Right renal pelvis (tissue), 4 donors: ENCODE measurements at regions not wholly inside any gene's neighbourhood (a gene's known extent, or its start where the extent isn't known, plus 50 kb on each side); places are given as distances from the start of the nearest gene placed in this dataset.

ENCODE experiments used
- DNase-seq, 4 donors: peaks; one replicate each; pipeline ENCODE4 v3.0.0-alpha.2; 2013; ENCODE audit warnings: low read depth in 4 of 4, low spot score in 3 of 4, missing footprints in 1 of 4

- no peak for DNase-seq
Observed at GRCh38 chr12:102730996-102731395, 186.0 kb downstream of the PAH start.

GRCh38 chr12:102728506-102729242 is 188.4 kb downstream of the PAH start:
- DNase-seq = no peak

- DNase-seq = no peak
Observed at GRCh38 chr12:102726686-102727085, 190.4 kb downstream of the PAH start.

DNA sequence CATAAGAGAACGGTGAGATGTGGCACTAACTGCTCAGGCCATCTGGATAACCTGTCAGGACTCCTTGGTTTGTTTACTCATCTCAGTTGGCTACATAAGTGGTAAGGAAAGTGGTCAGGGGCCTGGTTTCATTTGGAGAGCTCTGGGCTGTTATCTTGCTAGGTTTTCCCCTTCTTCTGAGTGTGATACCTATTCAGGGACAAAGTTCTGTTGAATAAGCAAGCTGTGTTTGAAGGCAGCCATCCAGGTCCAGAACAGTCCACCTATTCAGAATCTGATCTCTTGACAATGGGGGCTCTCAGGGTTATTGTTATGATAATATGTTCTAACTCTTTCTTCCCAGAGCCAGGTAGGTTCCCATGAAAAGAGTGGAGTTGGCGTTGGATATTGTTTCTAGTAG is 194.9 kb downstream of the PAH start:
- DNase-seq = no peak

DNA sequence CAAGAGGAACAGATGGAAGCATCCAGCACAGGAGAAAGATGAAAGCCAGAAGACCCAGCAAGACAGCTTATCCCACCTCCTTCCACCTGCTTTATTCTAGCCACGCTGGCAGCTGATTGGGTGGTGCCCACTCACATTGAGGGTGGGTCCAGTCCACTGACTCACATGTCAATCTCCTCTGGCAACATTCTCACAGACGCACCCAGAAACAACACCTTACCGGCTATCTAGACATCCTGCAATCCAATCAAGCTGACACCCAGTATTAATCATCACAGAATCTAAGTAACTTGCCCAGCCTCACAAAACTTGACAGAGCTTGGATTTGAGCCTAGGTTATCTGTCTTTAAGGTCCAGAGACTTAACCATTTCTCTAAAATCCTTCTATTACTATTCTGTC is 208.9 kb downstream of the PAH start:
- no peak for DNase-seq

DNA sequence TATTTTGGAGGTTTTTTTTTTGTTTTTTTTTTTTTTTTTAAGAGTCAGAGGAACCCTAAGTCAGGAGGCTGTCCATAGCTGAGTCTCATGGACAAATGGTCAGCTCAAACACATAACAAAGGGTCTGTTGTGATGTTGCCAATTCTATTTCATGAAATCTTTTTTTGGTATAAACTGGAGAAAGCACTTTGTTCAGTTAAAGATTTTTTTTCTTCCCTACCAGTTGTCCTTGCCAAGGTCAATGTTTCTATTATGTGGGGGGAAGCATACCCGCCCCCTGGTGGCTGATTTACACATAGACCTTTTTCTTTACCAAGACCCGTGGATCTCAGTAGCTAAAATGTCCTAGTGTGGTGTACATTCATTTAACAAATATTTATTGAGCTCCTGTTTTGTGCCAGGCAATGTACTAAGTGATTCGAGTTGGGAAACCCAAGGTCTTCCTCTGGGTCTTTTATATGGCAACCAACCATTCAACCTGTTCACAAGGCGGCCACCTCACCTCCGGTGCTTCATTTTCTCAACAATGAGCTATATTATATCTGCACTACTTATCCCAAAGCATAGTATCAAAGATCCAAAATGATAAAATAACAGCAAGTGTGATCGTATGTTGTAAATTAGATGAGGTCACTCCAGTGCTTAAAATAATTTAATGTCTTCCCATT is 214.5 kb downstream of the PAH start:
- peak in 3 of 4 donors; percentile 11 to 20 (median 20) for DNase-seq

DNA sequence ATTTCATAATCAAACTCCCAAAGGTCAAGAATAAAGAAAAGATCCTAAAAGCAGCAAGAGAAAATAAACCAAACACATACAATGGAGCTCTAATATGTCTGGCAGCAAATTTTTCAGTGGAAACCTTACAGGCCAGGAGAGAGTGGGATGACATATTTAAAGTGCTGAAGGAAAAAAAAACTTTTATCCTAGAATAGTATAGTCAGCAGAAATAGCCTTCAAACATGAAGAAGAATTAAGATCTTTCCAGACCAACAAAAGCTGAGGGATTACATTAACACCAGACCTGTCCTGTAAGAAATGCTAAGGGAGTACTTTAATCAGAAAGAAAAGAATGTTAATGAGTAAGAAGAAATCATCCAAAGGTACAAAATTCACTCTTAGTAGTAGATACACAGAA is 215.7 kb upstream of the IGF1 start:
- no peak for DNase-seq

- DNase-seq = no peak
Observed at GRCh38 chr12:102694903-102695302, 214.5 kb upstream of the IGF1 start.

- no peak for DNase-seq
Observed at GRCh38 chr12:102691773-102692555, 211.6 kb upstream of the IGF1 start.

- DNase-seq = no peak
Observed at GRCh38 chr12:102690253-102690652, 209.9 kb upstream of the IGF1 start.

- no peak for DNase-seq
Observed at GRCh38 chr12:102689701-102690100, 209.3 kb upstream of the IGF1 start.

DNA sequence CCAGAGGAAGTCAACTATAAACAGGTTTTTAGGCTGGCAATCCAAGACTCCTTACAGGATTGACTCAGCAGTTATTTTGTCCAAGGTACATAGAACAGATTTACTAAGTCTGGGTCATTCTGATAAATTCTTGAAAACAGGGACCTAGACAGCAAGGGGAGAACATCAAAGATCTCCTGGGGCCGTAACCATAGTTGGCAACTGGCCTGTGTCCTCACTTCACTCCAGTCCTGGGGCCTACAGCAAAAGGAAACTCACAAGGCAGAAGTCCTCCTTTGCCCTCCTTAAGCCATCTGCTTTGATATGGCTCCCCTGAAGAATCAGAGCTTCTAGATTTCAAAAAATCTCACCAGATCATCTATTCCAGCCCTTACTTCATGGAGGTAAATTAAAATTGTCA is 207.2 kb upstream of the IGF1 start:
- DNase-seq = no peak

DNA sequence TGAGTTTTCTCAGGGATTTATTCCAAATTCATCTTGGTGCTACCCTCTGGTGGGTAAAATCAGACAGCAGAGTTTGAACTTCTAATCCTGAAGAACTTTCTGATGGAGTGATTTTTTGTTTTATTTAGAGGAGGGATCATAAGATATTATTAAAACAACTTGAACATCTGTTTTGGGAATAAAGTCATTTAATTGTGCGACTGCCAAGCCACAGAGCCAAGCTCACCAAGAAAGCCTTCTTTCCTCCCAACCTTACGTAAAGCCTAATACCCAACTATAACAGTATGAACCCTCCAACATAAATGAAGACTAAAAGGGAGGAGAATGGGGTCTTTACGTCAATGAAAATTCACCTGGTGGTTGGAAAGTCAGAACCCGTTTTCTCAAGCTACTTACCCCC is 205.5 kb upstream of the IGF1 start:
- no peak for DNase-seq

- no peak for DNase-seq
Observed at GRCh38 chr12:102685172-102685571, 204.8 kb upstream of the IGF1 start.

DNA sequence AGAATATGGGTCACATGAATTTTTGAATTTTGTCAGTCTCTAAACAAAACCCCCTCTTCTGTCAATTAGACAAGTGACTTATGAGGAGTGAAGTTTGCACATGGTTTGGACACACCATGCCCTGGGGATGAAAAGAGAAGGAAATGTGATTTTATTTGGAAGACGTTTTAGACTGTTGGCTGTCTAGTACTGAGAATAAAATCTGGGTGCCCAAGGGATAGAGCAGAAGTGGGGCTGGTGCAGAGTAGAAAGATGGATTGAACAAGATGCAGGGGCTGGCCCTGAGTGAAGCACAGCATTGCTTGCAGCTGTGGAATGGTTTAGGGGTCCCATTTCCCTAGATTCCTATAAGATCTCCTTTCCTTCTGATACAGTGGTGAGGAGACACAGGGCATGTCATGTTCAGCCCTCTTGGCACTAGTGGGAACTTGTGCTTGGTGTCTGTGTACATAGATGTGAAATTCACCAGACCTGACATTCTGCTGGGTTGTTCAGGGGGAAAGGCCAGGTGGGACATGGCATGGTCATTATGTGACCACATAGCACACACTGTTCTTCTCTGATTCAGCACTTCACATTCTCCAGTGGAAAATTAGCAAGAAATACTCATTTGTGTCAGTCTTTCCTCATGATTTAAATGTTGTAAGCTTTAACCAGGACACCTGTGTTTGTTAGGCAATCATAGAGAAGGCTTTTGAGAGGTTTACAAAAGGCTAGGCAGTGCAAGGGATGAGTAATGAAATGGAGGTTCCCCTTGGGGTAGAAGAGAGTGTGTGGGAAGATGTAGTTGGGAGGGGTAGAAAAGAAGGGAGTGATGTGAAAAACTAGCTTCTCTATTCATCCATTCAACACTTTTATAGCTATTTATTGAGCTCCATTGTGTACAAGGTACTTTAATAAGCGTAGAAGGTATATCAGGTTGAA is 202.3 kb upstream of the IGF1 start:
- DNase-seq = no peak

DNA sequence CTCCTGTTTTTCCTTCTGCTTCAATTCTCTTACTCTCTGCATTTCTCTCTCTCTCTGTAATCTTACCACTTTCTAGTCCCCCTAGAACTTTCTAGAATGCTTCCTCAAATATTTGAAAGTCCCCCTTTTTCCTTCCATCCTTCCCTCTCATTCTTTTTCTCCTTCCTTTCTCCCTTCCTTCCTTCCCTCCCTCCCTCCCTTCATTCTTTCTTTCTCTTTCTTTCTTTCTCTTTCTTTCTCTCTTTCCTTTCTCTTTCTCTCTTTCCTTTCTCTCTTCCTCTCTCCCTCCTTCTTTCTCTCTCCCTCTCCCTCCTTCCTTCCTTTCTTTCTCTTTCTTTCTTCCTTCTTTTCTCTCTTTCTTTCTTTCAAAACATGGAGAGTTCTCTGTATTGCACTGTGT is 201.4 kb upstream of the IGF1 start:
- DNase-seq = no peak

DNA sequence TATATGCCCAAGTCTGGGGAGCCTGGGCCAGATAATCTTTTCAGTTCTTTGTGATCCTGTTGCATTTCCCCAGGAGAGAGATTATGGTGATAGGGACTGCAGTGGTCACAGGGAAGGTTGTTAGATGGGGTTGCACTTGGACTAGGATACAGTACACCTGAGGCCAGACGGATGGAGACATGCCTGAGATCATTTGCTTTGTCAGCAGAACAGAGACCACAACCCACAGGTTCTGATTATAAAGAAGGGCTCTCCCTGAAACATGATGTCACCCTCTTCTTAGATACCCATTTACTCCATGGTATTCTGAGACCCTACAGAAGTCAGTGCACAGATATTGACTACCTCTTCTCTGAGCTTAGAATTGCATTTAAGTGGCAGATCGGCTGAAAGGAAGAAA is 200.9 kb upstream of the IGF1 start:
- DNase-seq = no peak

DNA sequence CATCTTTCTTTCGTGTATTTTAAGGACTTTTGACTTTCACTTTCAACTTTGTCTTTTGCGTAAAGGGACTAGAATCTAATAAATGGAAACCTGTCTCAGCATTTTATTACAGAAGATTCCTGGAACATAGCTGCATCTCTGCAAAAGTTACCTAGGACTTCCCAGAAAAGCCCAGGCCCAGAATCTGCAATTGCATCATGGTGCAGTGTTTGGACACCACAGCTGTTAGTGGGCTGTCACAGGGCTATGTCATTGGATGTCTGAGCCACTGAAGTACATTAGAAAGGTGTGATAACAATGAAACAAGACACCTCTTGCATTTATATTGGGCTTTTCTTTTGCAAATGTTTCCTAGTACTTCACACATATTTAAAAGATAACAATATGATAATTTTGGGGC is 199.9 kb upstream of the IGF1 start:
- no peak for DNase-seq

- no peak for DNase-seq
Observed at GRCh38 chr12:102676812-102677211, 196.4 kb upstream of the IGF1 start.

GRCh38 chr12:102675672-102676071 is 195.3 kb upstream of the IGF1 start:
- no peak for DNase-seq

- no peak for DNase-seq
Observed at GRCh38 chr12:102673606-102674005, 193.2 kb upstream of the IGF1 start.
